IMR-90 (cell line): ENCODE measurements at regions not wholly inside any gene's neighbourhood (a gene's known extent, or its start where the extent isn't known, plus 50 kb on each side); places are given as distances from the start of the nearest gene placed in this dataset.

Experiments used
- ATAC-seq: fragments of 200-7000 bp; cut with Tn5 transposase; 2 replicates; pipeline ENCODE4 v1.9.1; 2020; ENCODE audit warnings: low read depth, mild to moderate bottlenecking, moderate library complexity
- BruUV-seq: library from RNA; stranded (reverse); fragments of 400-500 nt; replicated peaks from 2 replicates; lab custom pipeline; 2021; lab: Mats Ljungman, UMichigan
- CTCF ChIA-PET: fragments of 300-600 bp; formaldehyde crosslinking; extraction: SDS; loops from one replicate; lab custom pipeline; 2021; ENCODE audit warnings: antibody characterized with exemption; lab: Yijun Ruan, JAX
- POLR2A ChIA-PET: fragments of 300-600 bp; sonication (Branson Sonifier 250); formaldehyde crosslinking; loops from one replicate; lab custom pipeline; 2022; ENCODE audit warnings: antibody characterized with exemption; ENCODE audit not compliant: unreplicated experiment; lab: Charles Lee
- DNase-seq: peaks from one replicate; pipeline ENCODE4 v3.0.0; 2013
- H2AFZ ChIP-seq: replicated peaks from 2 replicates; pipeline ENCODE3; 2013; ENCODE audit warnings: low read length, mild to moderate bottlenecking; ENCODE audit not compliant: poor library complexity
- H2AK5ac ChIP-seq: 2 replicates; pipeline ENCODE4 v1.6.1; 2013; ENCODE audit warnings: low read depth, low read length, inconsistent platforms
- H2AK9ac ChIP-seq: replicated peaks from 2 replicates; pipeline ENCODE3; 2013; ENCODE audit warnings: mild to moderate bottlenecking, low read depth, low read length, moderate library complexity; ENCODE audit not compliant: poor library complexity
- H2BK120ac ChIP-seq: 2 replicates; pipeline ENCODE4 v1.6.1; 2013; ENCODE audit warnings: low read depth, low read length, inconsistent platforms
- H2BK15ac ChIP-seq: 3 replicates; pipeline ENCODE4 v1.6.1; 2013; ENCODE audit warnings: low read depth, low read length, inconsistent platforms
- H2BK20ac ChIP-seq: 2 replicates; pipeline ENCODE4 v1.6.1; 2013; ENCODE audit warnings: low read depth, mild to moderate bottlenecking, inconsistent platforms, low read length, moderate library complexity
- H2BK5ac ChIP-seq: 2 replicates; pipeline ENCODE4 v1.6.1; 2013; ENCODE audit warnings: mild to moderate bottlenecking, low read depth, low read length, inconsistent platforms; ENCODE audit not compliant: poor library complexity, severe bottlenecking
- H3K14ac ChIP-seq: replicated peaks from 2 replicates; pipeline ENCODE4 v1.6.1; 2013; ENCODE audit warnings: low read depth, low read length, inconsistent platforms
- H3K18ac ChIP-seq: 2 replicates; pipeline ENCODE4 v1.6.1; 2013; ENCODE audit warnings: low read depth, low read length, control low read depth
- H3K23ac ChIP-seq: 2 replicates; pipeline ENCODE4 v1.6.1; 2013; ENCODE audit warnings: low read depth, low read length, inconsistent platforms
- H3K27ac ChIP-seq: 2 replicates; pipeline ENCODE4 v1.5.1; 2013; ENCODE audit warnings: mild to moderate bottlenecking, control low read depth, low read length; ENCODE audit not compliant: insufficient read depth
- H3K27me3 ChIP-seq: 2 replicates; pipeline ENCODE4 v1.6.1; 2013; ENCODE audit warnings: low read length; ENCODE audit not compliant: control insufficient read depth, insufficient read depth
- H3K36me3 ChIP-seq: 2 replicates; pipeline ENCODE4 v1.6.1; 2013; ENCODE audit warnings: low read length, mixed read lengths; ENCODE audit not compliant: control insufficient read depth, insufficient read depth
- H3K4ac ChIP-seq: 2 replicates; pipeline ENCODE4 v1.6.1; 2013; ENCODE audit warnings: low read depth, low read length, inconsistent platforms
- H3K4me1 ChIP-seq: 2 replicates; pipeline ENCODE4 v1.6.1; 2013; ENCODE audit warnings: low read length, mixed read lengths; ENCODE audit not compliant: control insufficient read depth, insufficient read depth
- H3K4me2 ChIP-seq: 2 replicates; pipeline ENCODE4 v1.6.1; 2013; ENCODE audit warnings: low read depth, mild to moderate bottlenecking, control low read depth, low read length, moderate library complexity
- H3K4me3 ChIP-seq: 2 replicates; pipeline ENCODE4 v1.5.1; 2013; ENCODE audit warnings: low read depth, mild to moderate bottlenecking, control low read depth, low read length, moderate library complexity; ENCODE audit not compliant: insufficient read depth
- H3K56ac ChIP-seq: 2 replicates; pipeline ENCODE4 v1.6.1; 2013; ENCODE audit warnings: low read length, inconsistent platforms; ENCODE audit not compliant: insufficient read depth; ENCODE audit errors: extremely low read depth
- H3K79me1 ChIP-seq, 2 experiments: 2 replicates each; pipeline ENCODE4 v1.6.1; 2013; ENCODE audit warnings: low read length in 2 of 2, inconsistent platforms in 1 of 2, low read depth in 1 of 2
- H3K9ac ChIP-seq: 2 replicates; pipeline ENCODE4 v1.6.1; 2013; ENCODE audit warnings: low read depth, low read length, control low read depth
- H3K9me1 ChIP-seq: 2 replicates; pipeline ENCODE4 v1.6.1; 2013; ENCODE audit warnings: low read length, inconsistent platforms; ENCODE audit not compliant: insufficient read depth
- H3K9me3 ChIP-seq: 2 replicates; pipeline ENCODE4 v1.6.1; 2013; ENCODE audit warnings: low read length; ENCODE audit not compliant: control insufficient read depth, insufficient read depth
- H4K20me1 ChIP-seq: 2 replicates; pipeline ENCODE4 v1.6.1; 2013; ENCODE audit warnings: low read length, inconsistent platforms; ENCODE audit not compliant: insufficient read depth
- H4K5ac ChIP-seq: 2 replicates; pipeline ENCODE4 v1.6.1; 2013; ENCODE audit warnings: mild to moderate bottlenecking, low read depth, low read length, control low read depth
- H4K8ac ChIP-seq, 2 experiments: 2 replicates each; pipeline ENCODE4 v1.6.1; 2013; ENCODE audit warnings: low read depth in 2 of 2, low read length in 2 of 2, control low read depth in 1 of 2, inconsistent platforms in 1 of 2
- H4K91ac ChIP-seq: 2 replicates; pipeline ENCODE4 v1.6.1; 2013; ENCODE audit warnings: low read depth, low read length, inconsistent platforms; ENCODE audit not compliant: insufficient read depth
- CEBPB ChIP-seq: IDR thresholded peaks from 2 replicates; pipeline ENCODE4 v1.6.1; 2012; ENCODE audit warnings: low read depth, low read length, improper control_type of control experiment
- MXI1 ChIP-seq: IDR thresholded peaks from 2 replicates; pipeline ENCODE4 v1.6.1; 2012; ENCODE audit warnings: low read depth, mild to moderate bottlenecking, low read length, moderate library complexity, borderline replicate concordance
- RFX5 ChIP-seq: IDR thresholded peaks from 2 replicates; pipeline ENCODE4 v1.8.0; 2012; ENCODE audit warnings: low read depth, mild to moderate bottlenecking, low read length, moderate library complexity
- WGBS, 2 experiments: methylation state at CpG; one replicate each; pipeline versions ENCODE4 v1.1.5 to v1.1.7; 2013; ENCODE audit warnings: missing lambda C conversion rate in 2 of 2; ENCODE audit not compliant: insufficient read length in 1 of 2; ENCODE audit errors: extremely low coverage in 2 of 2; 5-methylcytosine and 5-hydroxymethylcytosine counted together
- dilution Hi-C: fragments of 300-500 bp; cut with HindIII; formaldehyde crosslinking; loops from one replicate; pipeline ENCODE4 v1.14.3; 2018; ENCODE audit warnings: low sequenced_read_pairs; ENCODE audit not compliant: unreplicated experiment
- in situ Hi-C: fragments of 300-500 bp; cut with MboI; formaldehyde crosslinking; loops from 3 replicates; pipeline ENCODE4 v1.14.3; 2019; ENCODE audit warnings: low sequenced_read_pairs, inconsistent platforms, mixed read lengths
- intact Hi-C: fragments of 100-400 bp; cut with micrococcal nuclease; formaldehyde crosslinking; loops from 2 replicates; pipeline ENCODE4 v1.10.0; 2022

DNA sequence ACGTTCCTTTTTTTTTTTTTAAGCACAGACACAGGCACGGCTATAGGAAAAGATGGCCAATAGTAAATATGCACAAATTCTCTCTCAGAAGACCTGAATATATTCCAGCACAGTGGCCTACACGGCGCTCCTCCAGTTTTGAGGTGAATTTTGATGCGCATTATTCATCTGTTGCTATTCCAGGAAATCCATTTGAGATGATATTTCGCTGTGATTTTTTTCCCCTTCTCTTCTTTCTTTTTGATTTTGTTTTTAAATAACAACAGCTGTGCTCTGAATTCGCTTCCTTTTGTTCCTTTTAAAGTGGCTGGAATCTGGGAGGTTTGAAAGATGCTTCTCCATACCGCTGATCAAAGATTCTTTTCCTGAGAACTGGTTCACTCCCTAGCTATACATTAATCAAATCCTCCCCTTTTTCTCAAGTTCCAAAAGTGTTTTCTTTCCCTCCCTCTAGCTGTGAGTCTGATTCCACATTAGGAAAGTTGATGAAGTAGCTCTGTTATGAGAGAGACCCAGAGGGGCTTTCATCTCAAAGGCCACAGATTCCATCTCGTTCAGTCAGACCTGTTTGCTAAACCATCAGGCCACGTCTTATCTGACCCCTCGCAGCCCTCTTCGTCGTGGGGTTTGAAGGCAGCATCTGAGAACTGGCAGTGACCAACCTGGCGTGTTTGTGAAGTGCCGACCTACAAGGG, 602.7 kb upstream of the NRP1 start:
- 57% methylated on average over 6 of the region's 15 CpGs; no CpG with 5 or more reads in 1 of the 2 experiments for WGBS, 2 experiments
- ChIA-PET CTCF (interaction anchor here (0.6 kb wide), 1 partner anchor 190 kb away, joined by 3 read pairs; no protein-coding TSS in a partner anchor), POLR2A (no interaction called here)
- no peak overlapping the region for H2BK15ac ChIP-seq
- no peak overlapping the region for H3K18ac ChIP-seq
- no peak overlapping the region for H2BK120ac ChIP-seq
- no peak overlapping the region for H4K8ac ChIP-seq
- H3K9me3 ChIP-seq: no peaks in the 10 kb centered on the region
- peaks cover 18% of the 10 kb centered on the region for H3K27me3 ChIP-seq
- no TSS peak for BruUV-seq
- in situ Hi-C loops: no loop called here
- no peak overlapping the region for H3K9ac ChIP-seq
- H3K4me3 ChIP-seq: no peak overlapping the region
- no peaks in the 10 kb centered on the region for H3K9me1 ChIP-seq
- no peak overlapping the region for H3K27ac ChIP-seq
- H3K4me2 ChIP-seq: no peak overlapping the region
- ATAC-seq: no peak
- H3K56ac ChIP-seq: no peak overlapping the region
- H2BK5ac ChIP-seq: no peak overlapping the region
- no peak overlapping the region for H3K14ac ChIP-seq
- no peak overlapping the region for H2AK9ac ChIP-seq
- H2BK20ac ChIP-seq: no peak overlapping the region
- H3K36me3 ChIP-seq: no peaks in the 10 kb centered on the region
- no peaks in the 10 kb centered on the region for H4K20me1 ChIP-seq
- no peaks in the 10 kb centered on the region for H3K4me1 ChIP-seq
- H3K23ac ChIP-seq: no peak overlapping the region
- no peak overlapping the region for H4K5ac ChIP-seq
- no peak overlapping the region for H3K4ac ChIP-seq
- no peak overlapping the region for H4K91ac ChIP-seq
- H3K79me1 ChIP-seq: no peaks in the 10 kb centered on the region
- TF ChIP-seq MXI1: no peak
- TF ChIP-seq CEBPB: no peak
- TF ChIP-seq RFX5: no peak
- intact Hi-C loops: no loop called here
- dilution Hi-C loops: no loop called here
- no peak for DNase-seq
- H2AK5ac ChIP-seq: no peak overlapping the region
- no peak overlapping the region for H2AFZ ChIP-seq
